HG03342 (cell line): ENCODE measurements at regions not wholly inside any gene's neighbourhood (a gene's known extent, or its start where the extent isn't known, plus 50 kb on each side); places are given as distances from the start of the nearest gene placed in this dataset.

Experiments used
- ATAC-seq: cut with Tn5 transposase; IDR thresholded peaks from one replicate; pipeline ENCODE4 v1.9.1; 2021; ENCODE audit warnings: mild to moderate bottlenecking, moderate library complexity; ENCODE audit not compliant: unreplicated experiment

GRCh38 chr10:129021594-129022304 lies 445.3 kb upstream of the MGMT start:
- ATAC-seq, result no peak

- no peak for ATAC-seq
These were observed 444.0 kb upstream of the MGMT start for GRCh38 chr10:129023082-129023481.

GRCh38 chr10:129024046-129024445 lies 443.0 kb upstream of the MGMT start:
- no peak for ATAC-seq

GRCh38 chr10:129025787-129026186 lies 441.3 kb upstream of the MGMT start:
- ATAC-seq, result no peak

- no peak for ATAC-seq
These were observed 439.1 kb upstream of the MGMT start for GRCh38 chr10:129027906-129028305.

- no peak for ATAC-seq
These were observed 438.6 kb upstream of the MGMT start for GRCh38 chr10:129028451-129028850.

- ATAC-seq, result no peak
These were observed 438.0 kb upstream of the MGMT start for GRCh38 chr10:129029051-129029450.

GRCh38 chr10:129029851-129030602 lies 437.0 kb upstream of the MGMT start:
- no peak for ATAC-seq

- ATAC-seq, result no peak
These were observed 436.5 kb upstream of the MGMT start for GRCh38 chr10:129030603-129030895.

- peak; percentile 67 for ATAC-seq
These were observed 435.8 kb upstream of the MGMT start for GRCh38 chr10:129030996-129031843.

GRCh38 chr10:129031844-129032150 lies 435.2 kb upstream of the MGMT start:
- no peak for ATAC-seq

GRCh38 chr10:129032372-129033313 lies 434.4 kb upstream of the MGMT start:
- no peak for ATAC-seq

GRCh38 chr10:129033340-129033739 lies 433.7 kb upstream of the MGMT start:
- no peak for ATAC-seq

GRCh38 chr10:129033790-129034272 lies 433.2 kb upstream of the MGMT start:
- no peak for ATAC-seq

- ATAC-seq, result no peak
These were observed 431.8 kb upstream of the MGMT start for GRCh38 chr10:129035052-129035827.

GRCh38 chr10:129038522-129038921 lies 428.5 kb upstream of the MGMT start:
- no peak for ATAC-seq

GRCh38 chr10:129039406-129040370 lies 427.4 kb upstream of the MGMT start:
- no peak for ATAC-seq

GRCh38 chr10:129040377-129040776 lies 426.7 kb upstream of the MGMT start:
- no peak for ATAC-seq

GRCh38 chr10:129041916-129042315 lies 425.1 kb upstream of the MGMT start:
- ATAC-seq, result no peak
